GM12878 (cell line): ENCODE measurements at regions not wholly inside any gene's neighbourhood (a gene's known extent, or its start where the extent isn't known, plus 50 kb on each side); places are given as distances from the start of the nearest gene placed in this dataset.

ENCODE experiments used
- ATAC-seq: fragments of 200-7000 bp; cut with Tn5 transposase; 3 replicates; pipeline ENCODE4 v1.9.1; 2020; ENCODE audit warnings: mild to moderate bottlenecking, moderate library complexity
- BruUV-seq: library from RNA; stranded (reverse); fragments of 400-500 nt; replicated peaks from 2 replicates; lab custom pipeline; 2021; lab: Mats Ljungman, UMichigan
- CTCF ChIA-PET: fragments of 300-600 bp; sonication (Branson Sonifier 250); formaldehyde crosslinking; extraction: SDS; loops from one replicate; lab custom pipeline; 2021; ENCODE audit warnings: inconsistent platforms; lab: Yijun Ruan, JAX
- POLR2A ChIA-PET: fragments of 350-600 bp; formaldehyde crosslinking; extraction: SDS; loops from one replicate; lab custom pipeline; 2021; ENCODE audit warnings: inconsistent platforms; lab: Charles Lee
- RAD21 ChIA-PET: fragments of 300-600 bp; sonication (Branson Sonifier 250); formaldehyde crosslinking; loops from one replicate; lab custom pipeline; 2023; ENCODE audit warnings: antibody characterized with exemption; ENCODE audit not compliant: unreplicated experiment; lab: Charles Lee
- SMC1A ChIA-PET: fragments of 300-600 bp; sonication (Branson Sonifier 250); formaldehyde crosslinking; loops from one replicate; lab custom pipeline; 2023; ENCODE audit not compliant: unreplicated experiment, uncharacterized antibody; lab: Charles Lee
- DNase-seq: peaks from one replicate; pipeline ENCODE4 v3.0.0-alpha.2; 2011; ENCODE audit warnings: low read depth, low spot score
- FAIRE-seq: peaks from 3 replicates; lab custom pipeline; 2011; peaks lifted over from hg19 to GRCh38; lab: Jason Lieb, UNC
- H2AFZ ChIP-seq: 2 replicates; pipeline ENCODE4 v1.6.0; 2011; ENCODE audit warnings: low read depth, low read length, control low read depth; ENCODE audit not compliant: control insufficient read depth
- H3K27ac ChIP-seq: 2 replicates; pipeline ENCODE4 v1.5.1; 2011; ENCODE audit warnings: control low read depth; ENCODE audit not compliant: control insufficient read depth, insufficient read depth
- H3K27me3 ChIP-seq, 2 experiments: replicated peaks in 1 of 2; 2 replicates each; pipeline versions ENCODE4 v1.6.0 to v1.6.1; 2011; ENCODE audit warnings: low read length in 1 of 2; ENCODE audit not compliant: control insufficient read depth in 2 of 2, insufficient read depth in 2 of 2
- H3K36me3 ChIP-seq, 2 experiments: 2 replicates each; pipeline ENCODE4 v1.5.1; 2011; ENCODE audit warnings: low read length in 1 of 2; ENCODE audit not compliant: control insufficient read depth in 2 of 2, insufficient read depth in 2 of 2
- H3K4me1 ChIP-seq: 2 replicates; pipeline ENCODE4 v1.6.1; 2011; ENCODE audit warnings: mild to moderate bottlenecking, low read length, moderate library complexity, mixed read lengths; ENCODE audit not compliant: control insufficient read depth, insufficient read depth
- H3K4me2 ChIP-seq: 2 replicates; pipeline ENCODE4 v1.6.0; 2011; ENCODE audit warnings: control low read depth; ENCODE audit not compliant: control insufficient read depth, insufficient read depth
- H3K4me3 ChIP-seq: fragments of 200-600 bp; sonication (generic); 2 replicates; pipeline ENCODE4 v1.5.1; 2016
- H3K79me2 ChIP-seq: 2 replicates; pipeline ENCODE4 v1.6.0; 2011; ENCODE audit warnings: low read length; ENCODE audit not compliant: control insufficient read depth, insufficient read depth
- H3K9ac ChIP-seq: 2 replicates; pipeline ENCODE4 v1.8.0; 2011; ENCODE audit warnings: low read length, control low read depth, mixed read lengths; ENCODE audit not compliant: control insufficient read depth, insufficient read depth
- H3K9me3 ChIP-seq: replicated peaks from 3 replicates; pipeline ENCODE4 v1.5.1; 2011; ENCODE audit warnings: mild to moderate bottlenecking, low read length; ENCODE audit not compliant: control insufficient read depth, insufficient read depth
- H4K20me1 ChIP-seq: 2 replicates; pipeline ENCODE4 v1.6.0; 2011; ENCODE audit not compliant: control insufficient read depth, insufficient read depth
- EP300 ChIP-seq, 2 experiments: fragments of 150-350 bp in 1 of 2; IDR thresholded peaks; 2 replicates each; pipeline ENCODE4 v1.6.1; 2011 to 2012; ENCODE audit warnings: low read depth in 2 of 2, low read length in 2 of 2, borderline replicate concordance in 1 of 2, improper control_type of control experiment in 1 of 2, inconsistent platforms in 1 of 2; ENCODE audit not compliant: control insufficient read depth in 1 of 2
- IKZF1 ChIP-seq: fragments of 450-650 bp; conservative IDR thresholded peaks from 2 replicates; pipeline ENCODE4 v1.6.1; 2017; ENCODE audit warnings: antibody characterized with exemption, mild to moderate bottlenecking
- IKZF2 ChIP-seq, 2 experiments: fragments of 450-650 bp; IDR thresholded peaks; 2 replicates each; pipeline ENCODE4 v1.6.1; 2017; ENCODE audit warnings: mild to moderate bottlenecking in 2 of 2, moderate library complexity in 2 of 2
- MXI1 ChIP-seq: fragments of 150-350 bp; IDR thresholded peaks from 2 replicates; pipeline ENCODE4 v1.6.1; 2011; ENCODE audit warnings: low read depth, mild to moderate bottlenecking, inconsistent platforms, low read length, improper control_type of control experiment
- NBN ChIP-seq: fragments of 450-650 bp; IDR thresholded peaks from 2 replicates; pipeline ENCODE4 v1.6.1; 2016
- NKRF ChIP-seq: fragments of 450-650 bp; conservative IDR thresholded peaks from 2 replicates; pipeline ENCODE4 v1.6.1; 2017; ENCODE audit warnings: mild to moderate bottlenecking, moderate library complexity
- RUNX3 ChIP-seq: IDR thresholded peaks from 2 replicates; pipeline ENCODE4 v1.6.1; 2012; ENCODE audit warnings: low read length, inconsistent platforms
- SREBF1 ChIP-seq: IDR thresholded peaks from 2 replicates; pipeline ENCODE4 v1.6.1; 2012; ENCODE audit warnings: mild to moderate bottlenecking, low read length
- TCF12 ChIP-seq: IDR thresholded peaks from 2 replicates; pipeline ENCODE4 v1.6.1; 2011; ENCODE audit warnings: low read depth, mild to moderate bottlenecking, low read length
- TCF7 ChIP-seq: IDR thresholded peaks from 2 replicates; pipeline ENCODE4 v1.6.1; 2014; ENCODE audit warnings: antibody characterized with exemption, borderline replicate concordance
- WGBS: methylation state at CpG from one replicate; pipeline ENCODE4 v1.1.6; 2016; ENCODE audit warnings: low lambda C conversion rate; ENCODE audit not compliant: insufficient replicate concordance, insufficient coverage; ENCODE audit errors: missing lambda C conversion rate; 5-methylcytosine and 5-hydroxymethylcytosine counted together
- in situ Hi-C: fragments of 300-500 bp; cut with MboI; formaldehyde crosslinking; loops from 9 replicates; pipeline ENCODE4 v1.14.3; 2018; ENCODE audit warnings: mixed read lengths
- intact Hi-C: fragments of 100-400 bp; cut with micrococcal nuclease; formaldehyde crosslinking; loops from one replicate; pipeline ENCODE4 v1.14.2; 2022; ENCODE audit not compliant: unreplicated experiment

GRCh38 chr20:19000078-19000477, 186.5 kb downstream of the SCP2D1 start:
- no peak overlapping the region for H3K4me3 ChIP-seq
- H3K27ac ChIP-seq, result no peak overlapping the region
- TF ChIP-seq MXI1 (no peak), TCF7 (no peak), IKZF2 (IDR thresholded peaks at IDR 0.05) (no peak)
- TF ChIP-seq, all 136 proteins: peak for 0
- no peak for ATAC-seq
- H3K9me3 ChIP-seq, result no peaks in the 10 kb centered on the region
- H3K9ac ChIP-seq, result no peak overlapping the region
- no peak overlapping the region for H3K4me2 ChIP-seq
- intact Hi-C loops, result no loop called here
- no peak for FAIRE-seq
- no peaks in the 10 kb centered on the region; a peak in 1 of 4 replicates for H3K27me3 ChIP-seq
- no peak overlapping the region for H2AFZ ChIP-seq
- ChIA-PET CTCF (interaction anchor here (1.0 kb wide), 1 partner anchor 19 kb away, joined by 3 read pairs; no protein-coding TSS in a partner anchor), RAD21 (no interaction called here), SMC1A (no interaction called here), POLR2A (no interaction called here)
- BruUV-seq, result no TSS peak
- in situ Hi-C loops, result no loop called here
- DNase-seq, result no peak
- H3K36me3 ChIP-seq, result no peaks in the 10 kb centered on the region
- H3K79me2 ChIP-seq, result no peaks in the 10 kb centered on the region
- H4K20me1 ChIP-seq, result no peaks in the 10 kb centered on the region
- 61% methylated on average over 7 of the region's 7 CpGs for WGBS
- H3K4me1 ChIP-seq, result no peaks in the 10 kb centered on the region

GRCh38 chr20:19001177-19001576, 187.6 kb downstream of the SCP2D1 start:
- H3K27me3 ChIP-seq, result no peaks in the 10 kb centered on the region; a peak in 1 of 4 replicates

More at GRCh38 chr20:19001177-19001576, 187.6 kb downstream of the SCP2D1 start:
- Histone ChIP-seq H3K9me3 (no peaks in the 10 kb centered on the region), H3K4me2 (no peak overlapping the region), H4K20me1 (no peaks in the 10 kb centered on the region), H2AFZ (no peak overlapping the region), H3K79me2 (no peaks in the 10 kb centered on the region), H3K27ac (no peak overlapping the region), H3K4me3 (no peak overlapping the region), H3K4me1 (no peaks in the 10 kb centered on the region), H3K36me3 (no peaks in the 10 kb centered on the region), H3K9ac (no peak overlapping the region)
- SMC1A ChIA-PET, result no interaction called here
- ATAC-seq, result no peak
- CTCF ChIA-PET, result no interaction called here
- DNase-seq, result no peak
- TF ChIP-seq IKZF1 (no peak), NBN (no peak), TCF12 (no peak), SREBF1 (no peak), EP300 (IDR thresholded peaks at IDR 0.05; ENCODE audit: borderline replicate concordance in 1 of 2, control insufficient read depth in 1 of 2, low read depth in 2 of 2, low read length in 2 of 2) (no peak), NKRF (no peak), RUNX3 (no peak)
- POLR2A ChIA-PET, result no interaction called here
- intact Hi-C loops (no loop called here), in situ Hi-C loops (no loop called here)
- no TSS peak for BruUV-seq
- 100% methylated on average over 1 of the region's 1 CpG for WGBS
- RAD21 ChIA-PET, result no interaction called here
- no peak for FAIRE-seq
